ENCODE measurements at regions not wholly inside any gene's neighbourhood (a gene's known extent, or its start where the extent isn't known, plus 50 kb on each side); places are given as distances from the start of the nearest gene placed in this dataset.
"Not testable (repeated sequence)": the region's sequence is repeated elsewhere in the genome, so short reads cannot be mapped to it uniquely, and the experiment has no call there.

DNA sequence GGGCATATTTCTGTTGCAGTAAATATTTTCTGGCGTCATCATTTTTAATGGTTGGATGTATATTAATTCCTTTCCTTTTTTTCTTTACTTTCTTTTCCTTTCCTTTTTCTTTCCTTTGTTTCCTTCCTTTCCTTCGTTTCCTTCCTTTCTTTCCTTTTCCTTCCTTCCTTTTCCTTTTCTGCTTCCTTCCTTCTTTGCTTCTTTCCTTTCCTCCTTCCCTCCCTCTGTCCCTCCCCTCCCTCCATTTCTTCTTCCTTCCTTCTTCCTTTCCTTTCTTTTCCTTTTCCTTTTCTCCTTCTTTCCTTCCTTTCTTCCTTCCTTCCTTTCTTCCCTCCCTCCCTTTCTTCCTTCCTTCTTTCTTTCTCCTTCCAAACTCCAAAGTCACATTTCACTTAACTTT is 54.9 kb upstream of the LYSMD4 start:
- H3K4me1 ChIP-seq: no peaks in the 10 kb centered on the region
- no peaks in the 10 kb centered on the region for H3K9me3 ChIP-seq
- TF ChIP-seq, protein P1, sequence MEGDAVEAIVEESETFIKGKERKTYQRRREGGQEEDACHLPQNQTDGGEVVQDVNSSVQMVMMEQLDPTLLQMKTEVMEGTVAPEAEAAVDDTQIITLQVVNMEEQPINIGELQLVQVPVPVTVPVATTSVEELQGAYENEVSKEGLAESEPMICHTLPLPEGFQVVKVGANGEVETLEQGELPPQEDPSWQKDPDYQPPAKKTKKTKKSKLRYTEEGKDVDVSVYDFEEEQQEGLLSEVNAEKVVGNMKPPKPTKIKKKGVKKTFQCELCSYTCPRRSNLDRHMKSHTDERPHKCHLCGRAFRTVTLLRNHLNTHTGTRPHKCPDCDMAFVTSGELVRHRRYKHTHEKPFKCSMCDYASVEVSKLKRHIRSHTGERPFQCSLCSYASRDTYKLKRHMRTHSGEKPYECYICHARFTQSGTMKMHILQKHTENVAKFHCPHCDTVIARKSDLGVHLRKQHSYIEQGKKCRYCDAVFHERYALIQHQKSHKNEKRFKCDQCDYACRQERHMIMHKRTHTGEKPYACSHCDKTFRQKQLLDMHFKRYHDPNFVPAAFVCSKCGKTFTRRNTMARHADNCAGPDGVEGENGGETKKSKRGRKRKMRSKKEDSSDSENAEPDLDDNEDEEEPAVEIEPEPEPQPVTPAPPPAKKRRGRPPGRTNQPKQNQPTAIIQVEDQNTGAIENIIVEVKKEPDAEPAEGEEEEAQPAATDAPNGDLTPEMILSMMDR (IDR thresholded peaks at IDR 0.05; ENCODE audit: low read depth, low read length): no peak
- no peaks in the 10 kb centered on the region for H3K36me3 ChIP-seq
- DNase-seq: no peak
- H3K27me3 ChIP-seq: no peaks in the 10 kb centered on the region
- H3K4me3 ChIP-seq (ENCODE audit: low read depth, low read length): no peak overlapping the region

DNA sequence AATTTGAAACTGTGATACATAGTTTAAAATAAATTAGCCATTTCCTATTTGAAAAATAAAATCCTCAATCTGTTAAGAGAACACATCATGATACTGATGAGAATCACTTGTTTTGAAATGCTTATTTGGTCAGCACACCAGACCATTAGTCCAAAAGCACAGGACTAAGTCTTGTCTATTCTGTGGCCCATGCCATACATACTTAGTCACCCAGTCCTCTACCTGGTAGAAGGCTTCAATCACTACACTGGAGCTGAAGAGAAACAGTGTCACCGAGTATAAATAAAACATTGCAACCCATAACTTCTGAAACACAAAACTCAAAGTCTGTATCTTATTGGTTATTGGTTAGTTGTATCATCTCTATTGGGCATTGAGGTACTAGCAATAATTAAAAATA is 51.6 kb upstream of the LYSMD4 start:
- H3K27me3 ChIP-seq; H3K9me3 ChIP-seq; DNase-seq; H3K36me3 ChIP-seq; H3K4me1 ChIP-seq; H3K4me3 ChIP-seq (ENCODE audit: low read depth, low read length): not testable (repeated sequence)

DNA sequence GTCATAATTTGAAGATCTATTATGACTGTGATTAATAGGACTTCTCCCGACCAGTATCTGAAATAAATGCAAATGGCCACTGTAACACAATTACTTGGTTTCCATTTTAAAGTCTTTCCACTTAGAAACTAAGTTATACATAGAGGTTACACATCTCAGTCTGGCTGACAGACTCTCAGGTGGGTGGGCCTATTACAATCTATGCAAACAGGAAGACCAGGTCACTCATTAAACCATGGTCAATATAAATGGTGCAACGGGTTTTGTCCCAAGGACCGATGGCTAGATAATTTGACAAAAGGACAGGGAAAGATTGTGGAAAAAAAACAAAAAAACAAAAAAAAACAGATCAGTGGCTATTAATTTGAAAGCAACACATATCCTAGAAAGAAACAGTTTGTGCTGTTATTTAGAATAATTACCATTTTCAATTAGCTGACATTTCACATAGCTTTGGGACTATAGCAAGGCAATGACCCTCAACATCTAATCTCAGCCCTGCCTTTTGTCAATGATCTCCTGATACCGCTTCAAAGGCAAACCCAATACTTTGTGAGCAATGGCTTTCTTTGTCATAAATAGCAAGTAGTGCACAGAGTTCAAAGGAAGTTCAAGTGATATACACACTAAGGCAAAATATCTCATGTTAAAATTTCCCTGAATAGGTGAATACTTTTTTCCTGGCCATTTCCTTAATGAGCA is 50.8 kb upstream of the LYSMD4 start:
- not testable (repeated sequence) for H3K27me3 ChIP-seq; DNase-seq; H3K9me3 ChIP-seq; H3K4me1 ChIP-seq; H3K4me3 ChIP-seq (ENCODE audit: low read depth, low read length); H3K36me3 ChIP-seq
